ENCODE measurements at regions not wholly inside any gene's neighbourhood (a gene's known extent, or its start where the extent isn't known, plus 50 kb on each side); places are given as distances from the start of the nearest gene placed in this dataset.

DNA sequence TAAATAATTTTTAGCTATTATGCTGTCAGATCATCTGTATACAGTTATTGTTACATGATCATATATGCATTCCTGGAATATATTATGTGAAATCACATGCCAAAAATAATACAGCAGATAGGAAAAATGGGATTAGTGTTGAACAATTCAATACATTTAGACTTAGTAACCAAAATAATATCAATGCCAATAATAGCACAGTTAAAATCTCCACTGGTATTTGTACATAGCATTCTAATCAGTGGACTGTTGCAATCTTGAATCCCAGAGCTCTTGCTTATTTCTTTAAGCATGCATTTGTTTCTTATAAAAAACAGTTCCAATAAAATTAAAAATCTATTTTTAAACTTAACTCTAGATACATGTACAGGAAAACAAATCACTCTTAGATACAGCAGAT is 2772.2 kb downstream of the PCDH9 start:
- TF ChIP-seq, protein P1, sequence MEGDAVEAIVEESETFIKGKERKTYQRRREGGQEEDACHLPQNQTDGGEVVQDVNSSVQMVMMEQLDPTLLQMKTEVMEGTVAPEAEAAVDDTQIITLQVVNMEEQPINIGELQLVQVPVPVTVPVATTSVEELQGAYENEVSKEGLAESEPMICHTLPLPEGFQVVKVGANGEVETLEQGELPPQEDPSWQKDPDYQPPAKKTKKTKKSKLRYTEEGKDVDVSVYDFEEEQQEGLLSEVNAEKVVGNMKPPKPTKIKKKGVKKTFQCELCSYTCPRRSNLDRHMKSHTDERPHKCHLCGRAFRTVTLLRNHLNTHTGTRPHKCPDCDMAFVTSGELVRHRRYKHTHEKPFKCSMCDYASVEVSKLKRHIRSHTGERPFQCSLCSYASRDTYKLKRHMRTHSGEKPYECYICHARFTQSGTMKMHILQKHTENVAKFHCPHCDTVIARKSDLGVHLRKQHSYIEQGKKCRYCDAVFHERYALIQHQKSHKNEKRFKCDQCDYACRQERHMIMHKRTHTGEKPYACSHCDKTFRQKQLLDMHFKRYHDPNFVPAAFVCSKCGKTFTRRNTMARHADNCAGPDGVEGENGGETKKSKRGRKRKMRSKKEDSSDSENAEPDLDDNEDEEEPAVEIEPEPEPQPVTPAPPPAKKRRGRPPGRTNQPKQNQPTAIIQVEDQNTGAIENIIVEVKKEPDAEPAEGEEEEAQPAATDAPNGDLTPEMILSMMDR (IDR thresholded peaks at IDR 0.05; ENCODE audit: insufficient read depth, low read depth, low read length, missing control alignments), result no peak
- no peak for DNase-seq (ENCODE audit: low read depth)
- no peak overlapping the region for H3K4me3 ChIP-seq (ENCODE audit: low read depth, low read length)

DNA sequence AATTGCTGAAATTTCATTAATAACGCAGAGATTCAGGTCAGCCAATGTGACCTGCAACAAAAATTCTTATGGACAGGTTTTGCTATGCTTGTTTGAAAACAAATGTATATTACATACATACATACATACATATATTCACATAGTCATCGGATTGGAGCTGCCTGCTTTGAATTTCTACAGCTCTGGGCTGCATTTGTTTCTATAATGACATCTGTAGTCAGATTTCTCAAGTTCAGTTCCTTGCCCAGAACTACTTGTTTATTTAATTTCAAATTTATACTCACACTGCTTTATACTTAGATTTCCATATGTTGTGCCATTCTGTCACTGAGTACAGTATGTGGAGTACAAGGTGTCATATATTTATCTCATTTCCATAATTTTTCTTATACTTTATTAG is 2775.0 kb downstream of the PCDH9 start:
- DNase-seq (ENCODE audit: low read depth), result no peak
- TF ChIP-seq, protein P1 (IDR thresholded peaks at IDR 0.05; ENCODE audit: insufficient read depth, low read depth, low read length, missing control alignments), result no peak
- H3K4me3 ChIP-seq (ENCODE audit: low read depth, low read length), result no peak overlapping the region

DNA sequence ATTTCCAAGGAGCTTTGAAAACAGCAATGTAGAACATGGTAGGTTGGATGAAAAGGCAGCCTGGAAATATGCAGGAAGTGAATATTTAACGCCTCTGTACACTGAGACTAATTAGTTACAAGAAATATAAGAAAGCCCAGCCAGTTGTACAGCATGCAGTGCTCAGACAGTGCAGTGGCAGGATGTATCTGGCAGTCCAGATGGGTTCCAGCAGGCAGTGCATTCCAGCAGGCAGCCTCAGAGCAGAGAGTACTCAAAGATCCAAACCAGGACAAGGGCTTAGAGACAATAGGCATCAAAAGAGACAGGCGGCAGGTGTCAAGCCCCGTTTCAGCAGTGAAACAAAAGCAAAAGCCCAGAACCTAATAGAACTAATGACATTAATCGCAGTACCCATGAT is 2776.3 kb downstream of the PCDH9 start:
- TF ChIP-seq, protein P1 (IDR thresholded peaks at IDR 0.05; ENCODE audit: insufficient read depth, low read depth, low read length, missing control alignments), result no peak

DNA sequence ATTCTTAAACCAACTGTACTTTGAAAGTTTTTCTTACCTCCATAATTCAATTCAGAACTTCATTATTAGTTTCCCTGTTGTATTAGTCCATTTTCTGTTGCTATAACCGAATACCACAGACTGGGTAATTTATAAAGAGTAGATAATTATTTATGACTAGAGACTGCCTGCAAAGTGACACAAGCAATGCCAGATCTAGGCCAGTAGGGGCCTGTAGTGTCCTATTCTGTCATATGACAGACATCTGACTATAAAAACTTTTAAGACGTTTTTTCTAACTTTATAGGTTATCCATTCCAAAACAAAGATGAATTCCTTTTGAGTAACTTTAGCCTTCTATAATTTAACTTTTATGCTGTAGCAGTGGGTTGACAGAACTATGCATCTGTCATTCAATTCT is 2783.8 kb downstream of the PCDH9 start:
- no peak overlapping the region for H3K4me3 ChIP-seq (ENCODE audit: low read depth, low read length)
- DNase-seq (ENCODE audit: low read depth), result no peak
- TF ChIP-seq, protein P1 (IDR thresholded peaks at IDR 0.05; ENCODE audit: insufficient read depth, low read depth, low read length, missing control alignments), result no peak

More for the DNA sequence above, 2776.3 kb downstream of the PCDH9 start:
- no peak for DNase-seq (ENCODE audit: low read depth)
- H3K4me3 ChIP-seq (ENCODE audit: low read depth, low read length), result no peak overlapping the region

DNA sequence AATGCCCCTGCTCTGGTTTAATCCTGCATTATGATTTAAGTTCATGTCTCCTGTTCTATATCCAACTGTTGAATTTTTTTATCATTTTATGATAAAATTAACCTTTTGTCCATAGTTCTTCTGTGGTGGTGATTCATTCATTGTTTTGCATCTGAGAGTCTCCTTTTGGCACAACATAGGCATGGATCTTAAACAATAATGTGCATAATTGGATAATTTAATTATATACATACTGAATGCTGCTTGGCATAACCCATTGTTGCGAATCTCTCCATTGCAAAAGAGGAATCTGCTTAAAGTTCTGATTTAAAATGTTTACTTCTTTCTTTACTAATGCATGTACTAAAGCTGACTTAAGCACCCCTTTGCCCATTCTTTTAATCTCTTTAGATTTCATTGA is 2788.4 kb downstream of the PCDH9 start:
- DNase-seq (ENCODE audit: low read depth), result no peak

DNA sequence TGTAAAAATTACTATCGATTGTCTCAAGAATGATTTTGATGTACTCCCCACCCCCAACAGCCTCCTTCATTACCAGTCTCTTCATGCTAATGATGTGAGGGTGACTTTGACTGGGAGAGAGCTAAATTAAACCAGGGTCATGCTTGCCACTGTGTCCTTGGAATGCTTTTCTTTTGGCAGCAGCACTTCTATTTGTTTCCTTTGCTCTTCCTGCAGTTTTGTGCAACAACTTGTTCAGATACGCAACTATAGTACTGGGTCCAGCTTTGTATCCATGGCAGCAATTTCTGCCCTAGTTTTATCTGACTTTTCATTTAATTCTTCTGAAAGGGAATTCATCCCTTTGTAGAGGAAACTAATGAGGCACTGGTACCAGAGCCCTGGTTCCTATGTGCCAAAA is 2792.1 kb downstream of the PCDH9 start:
- TF ChIP-seq, protein P1 (IDR thresholded peaks at IDR 0.05; ENCODE audit: insufficient read depth, low read depth, low read length, missing control alignments), result no peak
- DNase-seq (ENCODE audit: low read depth), result no peak
- H3K4me3 ChIP-seq (ENCODE audit: low read depth, low read length), result no peak overlapping the region

More for the DNA sequence above, 2788.4 kb downstream of the PCDH9 start:
- TF ChIP-seq, protein P1 (IDR thresholded peaks at IDR 0.05; ENCODE audit: insufficient read depth, low read depth, low read length, missing control alignments), result no peak
- H3K4me3 ChIP-seq (ENCODE audit: low read depth, low read length), result no peak overlapping the region

DNA sequence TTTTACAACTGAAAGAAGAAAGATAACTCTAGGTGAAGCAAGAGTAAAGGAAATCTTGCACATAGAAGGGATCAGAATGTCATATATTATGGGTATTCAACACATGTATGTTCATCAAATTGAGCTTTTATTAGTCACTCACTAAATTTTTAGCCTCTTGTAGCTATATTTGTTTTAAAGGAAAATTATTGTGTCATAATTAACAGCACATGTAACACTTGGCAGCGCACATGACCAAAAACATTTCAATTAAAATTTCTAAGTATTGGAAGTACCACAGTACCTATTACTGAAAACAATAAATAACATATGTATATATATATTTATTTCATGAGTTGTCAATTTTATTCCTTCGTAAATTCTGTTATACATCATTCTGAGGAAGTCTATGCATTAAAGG is 2800.4 kb downstream of the PCDH9 start:
- no peak for DNase-seq (ENCODE audit: low read depth)
- no peak overlapping the region for H3K4me3 ChIP-seq (ENCODE audit: low read depth, low read length)
- TF ChIP-seq, protein P1 (IDR thresholded peaks at IDR 0.05; ENCODE audit: insufficient read depth, low read depth, low read length, missing control alignments), result no peak
